ENCODE measurements at regions not wholly inside any gene's neighbourhood (a gene's known extent, or its start where the extent isn't known, plus 50 kb on each side); places are given as distances from the start of the nearest gene placed in this dataset.

- no TSS peak for BruUV-seq (replicated peaks)
- 53% methylated on average over 2 of the region's 2 CpGs for WGBS (ENCODE audit: low lambda C conversion rate)
- CTCF ChIA-PET (ENCODE audit: low intra/inter-chr PET ratio, low total read pairs): no interaction called here
- ATAC-seq (no peak), DNase-seq (ENCODE audit: low spot score) (no peak), FAIRE-seq (no peak)
- TF ChIP-seq ZNF777 (CRISPR knock-in tag; IDR thresholded peaks at IDR 0.05) (no peak), ZNF101 (CRISPR knock-in tag; IDR thresholded peaks at IDR 0.05; ENCODE audit: borderline replicate concordance, low read depth) (no peak), YEATS4 (CRISPR knock-in tag; IDR thresholded peaks at IDR 0.05; ENCODE audit: borderline replicate concordance) (no peak), ZNF607 (CRISPR knock-in tag; IDR thresholded peaks at IDR 0.05; ENCODE audit: borderline replicate concordance) (no peak), CENPX (CRISPR knock-in tag; IDR thresholded peaks at IDR 0.05) (no peak), FOXA1 (IDR thresholded peaks at IDR 0.05) (no peak), FOXA1 (CRISPR knock-in tag; IDR thresholded peaks at IDR 0.05) (no peak), ATM (IDR thresholded peaks at IDR 0.05; ENCODE audit: borderline replicate concordance) (no peak), ZUFSP (CRISPR knock-in tag; IDR thresholded peaks at IDR 0.05; ENCODE audit: borderline replicate concordance) (no peak), ZNF484 (CRISPR knock-in tag; IDR thresholded peaks at IDR 0.05; ENCODE audit: borderline replicate concordance, low read depth) (no peak), ZNF556 (CRISPR knock-in tag; IDR thresholded peaks at IDR 0.05; ENCODE audit: borderline replicate concordance) (no peak), ZNF354B (CRISPR knock-in tag; IDR thresholded peaks at IDR 0.05) (no peak), PHF8 (CRISPR knock-in tag; IDR thresholded peaks at IDR 0.05) (no peak), IRF1 (CRISPR knock-in tag; IDR thresholded peaks at IDR 0.05; ENCODE audit: low read depth) (no peak), HNRNPLL (IDR thresholded peaks at IDR 0.05; ENCODE audit: low read depth, low read length, poor library complexity, severe bottlenecking) (no peak), THAP11 (CRISPR knock-in tag; IDR thresholded peaks at IDR 0.05) (no peak)
- TF ChIP-seq, protein P1, sequence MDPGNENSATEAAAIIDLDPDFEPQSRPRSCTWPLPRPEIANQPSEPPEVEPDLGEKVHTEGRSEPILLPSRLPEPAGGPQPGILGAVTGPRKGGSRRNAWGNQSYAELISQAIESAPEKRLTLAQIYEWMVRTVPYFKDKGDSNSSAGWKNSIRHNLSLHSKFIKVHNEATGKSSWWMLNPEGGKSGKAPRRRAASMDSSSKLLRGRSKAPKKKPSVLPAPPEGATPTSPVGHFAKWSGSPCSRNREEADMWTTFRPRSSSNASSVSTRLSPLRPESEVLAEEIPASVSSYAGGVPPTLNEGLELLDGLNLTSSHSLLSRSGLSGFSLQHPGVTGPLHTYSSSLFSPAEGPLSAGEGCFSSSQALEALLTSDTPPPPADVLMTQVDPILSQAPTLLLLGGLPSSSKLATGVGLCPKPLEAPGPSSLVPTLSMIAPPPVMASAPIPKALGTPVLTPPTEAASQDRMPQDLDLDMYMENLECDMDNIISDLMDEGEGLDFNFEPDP (CRISPR knock-in tag; conservative IDR thresholded peaks at IDR 0.05): no peak
- TF ChIP-seq, protein P2, sequence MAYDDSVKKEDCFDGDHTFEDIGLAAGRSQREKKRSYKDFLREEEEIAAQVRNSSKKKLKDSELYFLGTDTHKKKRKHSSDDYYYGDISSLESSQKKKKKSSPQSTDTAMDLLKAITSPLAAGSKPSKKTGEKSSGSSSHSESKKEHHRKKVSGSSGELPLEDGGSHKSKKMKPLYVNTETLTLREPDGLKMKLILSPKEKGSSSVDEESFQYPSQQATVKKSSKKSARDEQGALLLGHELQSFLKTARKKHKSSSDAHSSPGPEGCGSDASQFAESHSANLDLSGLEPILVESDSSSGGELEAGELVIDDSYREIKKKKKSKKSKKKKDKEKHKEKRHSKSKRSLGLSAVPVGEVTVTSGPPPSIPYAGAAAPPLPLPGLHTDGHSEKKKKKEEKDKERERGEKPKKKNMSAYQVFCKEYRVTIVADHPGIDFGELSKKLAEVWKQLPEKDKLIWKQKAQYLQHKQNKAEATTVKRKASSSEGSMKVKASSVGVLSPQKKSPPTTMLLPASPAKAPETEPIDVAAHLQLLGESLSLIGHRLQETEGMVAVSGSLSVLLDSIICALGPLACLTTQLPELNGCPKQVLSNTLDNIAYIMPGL (CRISPR knock-in tag; IDR thresholded peaks at IDR 0.05; ENCODE audit: borderline replicate concordance in 1 of 2, low read depth in 1 of 2): no peak
- Histone ChIP-seq H3K27ac (ENCODE audit: extremely low read length, insufficient read depth, low read length) (no peak overlapping the region), H3K36me3 (replicated peaks in 1 of 2; ENCODE audit: control insufficient read depth in 1 of 2, insufficient read depth in 2 of 2, low read length in 2 of 2) (no peaks in the 10 kb centered on the region), H2AFZ (ENCODE audit: low read length) (no peak overlapping the region), H3K27me3 (ENCODE audit: control insufficient read depth in 1 of 2, insufficient read depth in 2 of 2, low read length in 2 of 2) (no peaks in the 10 kb centered on the region), H3K4me1 (ENCODE audit: insufficient read depth, low read length) (no peaks in the 10 kb centered on the region), H3K9ac (ENCODE audit: insufficient read depth, low read depth, low read length) (no peak overlapping the region), H4K20me1 (ENCODE audit: insufficient read depth, low read length) (no peaks in the 10 kb centered on the region), H3K4me3 (replicated peaks in 1 of 3; ENCODE audit: insufficient read depth in 1 of 3, low read depth in 2 of 3, low read length in 3 of 3) (no peak overlapping the region), H3K9me3 (ENCODE audit: low read length) (no peaks in the 10 kb centered on the region), H3K4me2 (ENCODE audit: low read depth, low read length) (no peak overlapping the region), H3K79me2 (ENCODE audit: insufficient read depth, low read length) (no peaks in the 10 kb centered on the region)
- intact Hi-C loops (cut with micrococcal nuclease; ENCODE audit: unreplicated experiment): no loop called here
- POLR2A ChIA-PET: no interaction called here
- in situ Hi-C loops (cut with HindIII; ENCODE audit: extremely low pct_ligation_motif_present, low pct_unique_long_range_greater_than_20kb): no loop called here
These were observed 185.0 kb downstream of the ZNF608 start for GRCh38 chr5:124561451-124561850.
